WTC11 (cell line): ENCODE measurements at regions not wholly inside any gene's neighbourhood (a gene's known extent, or its start where the extent isn't known, plus 50 kb on each side); places are given as distances from the start of the nearest gene placed in this dataset.

Source experiments
- ATAC-seq: fragments of 200-7000 bp; cut with Tn5 transposase; 2 replicates; pipeline ENCODE4 v1.10.0; 2021; ENCODE audit warnings: mild to moderate bottlenecking, moderate library complexity
- CTCF ChIA-PET: fragments of 300-600 bp; sonication (Branson Sonifier 250); formaldehyde crosslinking; loops from one replicate; lab custom pipeline; 2021; ENCODE audit warnings: antibody characterized with exemption; lab: Charles Lee
- POLR2A ChIA-PET: fragments of 350-600 bp; sonication (Branson Sonifier 250); formaldehyde crosslinking; loops from one replicate; lab custom pipeline; 2021; ENCODE audit warnings: antibody characterized with exemption; lab: Charles Lee
- DNase-seq: peaks from one replicate; pipeline ENCODE4 v3.0.0; 2021; ENCODE audit warnings: low spot score
- H3K27ac Mint-ChIP-seq: 2 replicates; pipeline ENCODE4 v1.8.0; 2021; ENCODE audit warnings: mixed read lengths
- H3K27me3 Mint-ChIP-seq: 2 replicates; pipeline ENCODE4 v1.8.0; 2021; ENCODE audit warnings: low read depth, mild to moderate bottlenecking, moderate library complexity, mixed read lengths
- H3K36me3 Mint-ChIP-seq: 2 replicates; pipeline ENCODE4 v1.8.0; 2021; ENCODE audit warnings: mixed read lengths
- H3K4me1 Mint-ChIP-seq: 2 replicates; pipeline ENCODE4 v1.8.0; 2022; ENCODE audit warnings: mixed read lengths
- H3K4me3 Mint-ChIP-seq: 2 replicates; pipeline ENCODE4 v1.8.0; 2021; ENCODE audit warnings: mild to moderate bottlenecking, moderate library complexity, mixed read lengths
- H3K9me3 Mint-ChIP-seq: 2 replicates; pipeline ENCODE4 v1.8.0; 2021; ENCODE audit warnings: mixed read lengths
- AFF4 ChIP-seq: sonication (generic); formaldehyde crosslinking; IDR thresholded peaks from 2 replicates; pipeline ENCODE4 v1.8.1; 2023; ENCODE audit warnings: mild to moderate bottlenecking, missing genetic modification reagents, borderline replicate concordance
- ATF1 ChIP-seq: sonication (generic); formaldehyde crosslinking; IDR thresholded peaks from 2 replicates; pipeline ENCODE4 v1.8.1; 2023; ENCODE audit warnings: mild to moderate bottlenecking, moderate library complexity, missing genetic modification reagents
- E2F4 ChIP-seq: sonication (generic); formaldehyde crosslinking; IDR thresholded peaks from 2 replicates; pipeline ENCODE4 v1.8.1; 2022; ENCODE audit warnings: low read depth, mild to moderate bottlenecking, moderate library complexity, missing genetic modification reagents, borderline replicate concordance
- ELF4 ChIP-seq: sonication (generic); formaldehyde crosslinking; IDR thresholded peaks from 2 replicates; pipeline ENCODE4 v1.8.1; 2022; ENCODE audit warnings: low read depth, mild to moderate bottlenecking, moderate library complexity, missing genetic modification reagents
- FOXK1 ChIP-seq: sonication (generic); formaldehyde crosslinking; IDR thresholded peaks from 2 replicates; pipeline ENCODE4 v1.8.0; 2022; ENCODE audit warnings: mild to moderate bottlenecking, moderate library complexity, missing genetic modification reagents
- MLX ChIP-seq: sonication (generic); formaldehyde crosslinking; IDR thresholded peaks from 2 replicates; pipeline ENCODE4 v1.8.1; 2023; ENCODE audit warnings: mild to moderate bottlenecking, missing genetic modification reagents, moderate library complexity
- NFATC4 ChIP-seq: fragments of 250-450 bp; sonication (Bioruptor Pico); IDR thresholded peaks from 2 replicates; pipeline ENCODE4 v1.9.0; 2021; ENCODE audit warnings: mild to moderate bottlenecking
- PREB ChIP-seq: sonication (generic); formaldehyde crosslinking; IDR thresholded peaks from 2 replicates; pipeline ENCODE4 v1.8.1; 2022; ENCODE audit warnings: mild to moderate bottlenecking, missing genetic modification reagents, moderate library complexity, borderline replicate concordance
- PRRX2 ChIP-seq: fragments of 250-450 bp; sonication (Bioruptor Pico); IDR thresholded peaks from 2 replicates; pipeline ENCODE4 v1.8.0; 2021; ENCODE audit warnings: mild to moderate bottlenecking
- SOX15 ChIP-seq: fragments of 250-450 bp; sonication (Bioruptor Pico); IDR thresholded peaks from 2 replicates; pipeline ENCODE4 v1.9.0; 2021; ENCODE audit warnings: mild to moderate bottlenecking
- SP1 ChIP-seq: sonication (generic); formaldehyde crosslinking; conservative IDR thresholded peaks from 2 replicates; pipeline ENCODE4 v1.8.1; 2022; ENCODE audit warnings: missing genetic modification reagents
- TP53 ChIP-seq: sonication (generic); formaldehyde crosslinking; IDR thresholded peaks from 2 replicates; pipeline ENCODE4 v1.8.1; 2023; ENCODE audit warnings: mild to moderate bottlenecking, missing genetic modification reagents
- ZBTB21 ChIP-seq: sonication (generic); formaldehyde crosslinking; IDR thresholded peaks from 2 replicates; pipeline ENCODE4 v1.8.1; 2023; ENCODE audit warnings: mild to moderate bottlenecking, missing genetic modification reagents, borderline replicate concordance
- ZBTB43 ChIP-seq: sonication (generic); formaldehyde crosslinking; IDR thresholded peaks from 2 replicates; pipeline ENCODE4 v1.8.1; 2023; ENCODE audit warnings: mild to moderate bottlenecking, missing genetic modification reagents
- ZNF281 ChIP-seq: sonication (generic); formaldehyde crosslinking; IDR thresholded peaks from 2 replicates; pipeline ENCODE4 v1.8.0; 2023; ENCODE audit warnings: mild to moderate bottlenecking, missing genetic modification reagents
- ZNF416 ChIP-seq: fragments of 250-450 bp; sonication (Bioruptor Pico); IDR thresholded peaks from 2 replicates; pipeline ENCODE4 v1.9.0; 2021; ENCODE audit warnings: mild to moderate bottlenecking, inconsistent platforms
- ZSCAN18 ChIP-seq: fragments of 250-450 bp; sonication (Bioruptor Pico); IDR thresholded peaks from 2 replicates; pipeline ENCODE4 v2.1.2; 2022; ENCODE audit warnings: mild to moderate bottlenecking, moderate library complexity

GRCh38 chr5:10064546-10065195, 185.0 kb downstream of the ATPSCKMT start (continued):
- no peak for TF ChIP-seq ZNF281 (CRISPR knock-in tag)

- POLR2A ChIA-PET: interaction anchor here (0.6 kb wide), 1 partner anchor 1208 kb away, joined by 3 read pairs; no protein-coding TSS in a partner anchor
- ATAC-seq (no peak), DNase-seq (no peak)
- Mint-ChIP-seq H3K27ac (no peak overlapping the region), H3K36me3 (peaks cover 23% of the 10 kb centered on the region), H3K4me3 (no peak overlapping the region), H3K27me3 (peaks cover 2% of the 10 kb centered on the region; the same call in 1 of the 2 replicates), H3K9me3 (peaks cover 29% of the 10 kb centered on the region), H3K4me1 (peaks cover 25% of the 10 kb centered on the region)
- CTCF ChIA-PET: no interaction called here
- no peak for TF ChIP-seq MLX (CRISPR knock-in tag)
- no peak for TF ChIP-seq ZNF416
- TF ChIP-seq ELF4 (CRISPR knock-in tag): no peak
- TF ChIP-seq SP1: no peak
Observed at GRCh38 chr5:10063997-10064396, 185.7 kb downstream of the ATPSCKMT start.

- TF ChIP-seq SOX15 (CRISPR knock-in tag) (no peak), TP53 (CRISPR knock-in tag) (no peak), NFATC4 (CRISPR knock-in tag) (no peak), ZBTB21 (CRISPR knock-in tag) (no peak), ZNF281 (CRISPR knock-in tag) (no peak), PREB (CRISPR knock-in tag) (no peak), E2F4 (CRISPR knock-in tag) (no peak), ATF1 (no peak), ZSCAN18 (no peak), AFF4 (CRISPR knock-in tag) (no peak), FOXK1 (CRISPR knock-in tag) (no peak), ZBTB43 (no peak), PRRX2 (CRISPR knock-in tag) (no peak)
- ATAC-seq: no peak
- POLR2A ChIA-PET: no interaction called here
Observed at GRCh38 chr5:10059980-10060379, 189.7 kb downstream of the ATPSCKMT start.

More at GRCh38 chr5:10059980-10060379, 189.7 kb downstream of the ATPSCKMT start:
- no peak overlapping the region for H3K27ac Mint-ChIP-seq
- H3K4me1 Mint-ChIP-seq: peaks cover 22% of the 10 kb centered on the region
- peaks cover 19% of the 10 kb centered on the region for H3K9me3 Mint-ChIP-seq
- H3K36me3 Mint-ChIP-seq: peaks cover 7% of the 10 kb centered on the region
- no peaks in the 10 kb centered on the region; the same call in none of the 2 replicates for H3K27me3 Mint-ChIP-seq
- CTCF ChIA-PET: no interaction called here
- H3K4me3 Mint-ChIP-seq: no peak overlapping the region
- DNase-seq: no peak
